ENCODE measurements at regions not wholly inside any gene's neighbourhood (a gene's known extent, or its start where the extent isn't known, plus 50 kb on each side); places are given as distances from the start of the nearest gene placed in this dataset.
A peak's percentile ranks its signal among the peaks of the same experiment; 100 is the strongest.

DNA sequence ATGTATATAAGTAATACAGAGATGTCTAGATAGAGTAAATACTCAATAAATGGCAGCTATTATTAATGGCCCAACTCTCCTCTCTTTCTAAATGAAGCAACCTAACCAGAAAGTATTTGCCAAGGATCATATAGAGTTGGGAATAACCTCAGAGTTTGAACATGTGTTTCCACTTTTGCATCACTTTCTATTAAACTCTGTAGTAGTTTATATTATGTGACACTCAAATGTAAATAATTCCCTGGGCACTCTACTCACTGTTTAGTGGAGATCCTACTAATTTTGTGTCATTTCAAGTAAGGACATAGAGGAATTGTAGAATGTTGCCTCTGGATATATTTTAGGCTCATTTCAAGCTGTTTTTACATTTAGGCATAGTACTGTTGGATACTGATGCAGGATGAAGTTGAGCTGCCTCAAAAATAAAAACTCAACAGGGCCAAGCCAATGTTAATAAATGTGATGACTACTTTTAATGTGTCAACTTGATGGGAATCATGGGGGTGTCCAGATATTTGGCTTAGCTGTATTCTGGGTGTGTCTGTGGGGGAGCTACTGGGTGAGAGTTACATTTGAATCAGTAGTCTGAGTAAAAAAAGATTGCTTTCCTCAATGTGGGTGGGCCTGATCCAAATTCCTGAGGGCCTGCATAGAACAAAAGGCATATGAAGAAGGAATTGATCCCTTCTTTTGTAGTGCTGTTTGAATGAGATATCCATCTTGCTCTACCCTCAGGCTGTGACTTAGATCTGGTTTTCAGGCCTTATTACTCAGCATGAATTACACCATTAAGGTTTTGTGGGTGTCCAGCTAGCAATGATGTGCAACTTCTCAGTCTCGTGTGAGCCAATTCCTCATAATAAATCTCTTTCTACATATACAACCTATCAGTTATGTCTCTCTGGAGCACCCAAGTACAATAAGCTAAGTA is 1368.2 kb downstream of the STIM2 start:
- peak; percentile 71 for DNase-seq (ENCODE audit: low read depth)
- TF ChIP-seq, protein P1, sequence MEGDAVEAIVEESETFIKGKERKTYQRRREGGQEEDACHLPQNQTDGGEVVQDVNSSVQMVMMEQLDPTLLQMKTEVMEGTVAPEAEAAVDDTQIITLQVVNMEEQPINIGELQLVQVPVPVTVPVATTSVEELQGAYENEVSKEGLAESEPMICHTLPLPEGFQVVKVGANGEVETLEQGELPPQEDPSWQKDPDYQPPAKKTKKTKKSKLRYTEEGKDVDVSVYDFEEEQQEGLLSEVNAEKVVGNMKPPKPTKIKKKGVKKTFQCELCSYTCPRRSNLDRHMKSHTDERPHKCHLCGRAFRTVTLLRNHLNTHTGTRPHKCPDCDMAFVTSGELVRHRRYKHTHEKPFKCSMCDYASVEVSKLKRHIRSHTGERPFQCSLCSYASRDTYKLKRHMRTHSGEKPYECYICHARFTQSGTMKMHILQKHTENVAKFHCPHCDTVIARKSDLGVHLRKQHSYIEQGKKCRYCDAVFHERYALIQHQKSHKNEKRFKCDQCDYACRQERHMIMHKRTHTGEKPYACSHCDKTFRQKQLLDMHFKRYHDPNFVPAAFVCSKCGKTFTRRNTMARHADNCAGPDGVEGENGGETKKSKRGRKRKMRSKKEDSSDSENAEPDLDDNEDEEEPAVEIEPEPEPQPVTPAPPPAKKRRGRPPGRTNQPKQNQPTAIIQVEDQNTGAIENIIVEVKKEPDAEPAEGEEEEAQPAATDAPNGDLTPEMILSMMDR (IDR thresholded peaks at IDR 0.05; ENCODE audit: insufficient read depth, low read length) = no peak
- no peak overlapping the region for H3K4me3 ChIP-seq (ENCODE audit: low read depth, low read length)

DNA sequence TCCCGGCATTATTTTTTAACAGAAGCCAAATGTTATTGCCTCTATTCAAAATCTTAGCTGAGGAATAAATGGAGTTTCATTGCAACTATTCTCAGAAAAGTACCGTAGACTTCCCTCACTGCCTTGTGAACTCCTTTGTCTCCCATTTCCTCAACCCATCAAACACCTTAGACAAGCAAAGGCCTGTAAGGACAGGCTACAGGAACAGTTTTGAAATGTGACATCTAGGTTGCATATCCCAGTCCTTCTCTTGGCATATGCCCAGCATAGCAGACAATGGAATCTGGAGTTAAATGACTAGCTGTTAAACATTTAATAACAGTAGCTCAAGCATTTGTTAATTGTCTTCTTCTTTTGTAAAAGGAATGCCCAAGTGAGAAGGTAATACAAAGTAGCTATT is 1371.7 kb downstream of the STIM2 start:
- DNase-seq (ENCODE audit: low read depth) = no peak
- TF ChIP-seq, protein P1 (IDR thresholded peaks at IDR 0.05; ENCODE audit: insufficient read depth, low read length) = no peak
- H3K4me3 ChIP-seq (ENCODE audit: low read depth, low read length) = no peak overlapping the region

DNA sequence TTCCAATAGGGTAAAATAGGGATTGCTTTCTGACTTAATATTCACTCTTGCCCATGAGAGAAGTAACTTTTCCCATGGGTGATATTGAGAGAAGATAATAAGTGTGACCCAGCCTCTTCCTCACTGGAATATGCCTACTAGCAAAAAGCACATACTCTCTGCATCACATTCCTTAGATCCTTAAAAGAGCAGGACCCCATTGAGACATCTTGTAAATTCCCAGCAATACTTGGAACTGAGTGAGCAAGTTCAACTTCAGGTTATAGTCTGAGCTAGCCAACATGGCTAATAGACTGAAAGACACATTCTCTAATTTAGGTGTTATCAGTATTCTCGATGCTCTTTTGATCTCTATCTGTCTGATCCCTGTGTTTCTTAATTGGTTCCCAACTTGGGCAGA is 1372.3 kb downstream of the STIM2 start:
- peak; percentile 21 for DNase-seq (ENCODE audit: low read depth)
- H3K4me3 ChIP-seq (ENCODE audit: low read depth, low read length) = no peak overlapping the region
- TF ChIP-seq, protein P1 (IDR thresholded peaks at IDR 0.05; ENCODE audit: insufficient read depth, low read length) = no peak

DNA sequence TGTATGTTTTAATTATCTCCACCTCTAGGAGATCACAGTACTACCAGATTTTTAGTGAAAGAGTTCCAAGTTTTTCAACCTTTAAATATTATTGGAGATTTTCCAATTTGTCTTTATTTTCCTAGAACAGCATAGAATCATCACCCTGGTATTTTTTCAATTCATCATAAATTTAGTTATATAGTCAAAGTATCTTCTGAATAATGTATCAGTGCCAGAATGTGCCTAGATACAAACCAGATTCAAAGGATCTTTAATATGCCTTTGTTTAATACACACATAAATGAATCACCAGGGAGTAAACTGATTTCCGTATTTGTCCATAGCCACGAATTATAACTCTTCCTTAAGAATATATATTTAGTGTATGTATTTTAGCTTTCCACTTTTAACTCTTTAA is 1373.1 kb downstream of the STIM2 start:
- DNase-seq (ENCODE audit: low read depth) = no peak
- TF ChIP-seq, protein P1 (IDR thresholded peaks at IDR 0.05; ENCODE audit: insufficient read depth, low read length) = no peak

DNA sequence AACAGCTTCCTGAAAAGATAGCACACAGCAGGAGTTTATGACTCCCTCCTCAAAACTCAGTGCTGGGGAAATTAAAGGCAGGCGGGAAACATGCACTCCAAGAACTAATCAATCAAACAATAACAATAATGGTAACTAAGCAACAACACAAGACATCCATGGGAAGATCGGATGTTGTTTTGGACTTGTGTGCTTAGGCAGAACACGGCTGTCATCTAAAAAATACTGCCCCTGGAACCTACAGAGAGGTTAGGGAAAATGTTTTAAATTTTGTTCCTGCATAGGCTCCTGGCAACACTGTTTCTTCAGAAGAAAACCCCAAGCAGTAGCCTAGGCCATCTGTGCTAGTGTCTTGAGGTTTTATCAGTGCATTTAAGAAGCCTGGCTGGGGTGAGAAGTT is 1378.2 kb downstream of the STIM2 start:
- TF ChIP-seq, protein P1 (IDR thresholded peaks at IDR 0.05; ENCODE audit: insufficient read depth, low read length) = no peak
- DNase-seq (ENCODE audit: low read depth) = no peak

More for the DNA sequence above, 1373.1 kb downstream of the STIM2 start:
- H3K4me3 ChIP-seq (ENCODE audit: low read depth, low read length) = no peak overlapping the region

DNA sequence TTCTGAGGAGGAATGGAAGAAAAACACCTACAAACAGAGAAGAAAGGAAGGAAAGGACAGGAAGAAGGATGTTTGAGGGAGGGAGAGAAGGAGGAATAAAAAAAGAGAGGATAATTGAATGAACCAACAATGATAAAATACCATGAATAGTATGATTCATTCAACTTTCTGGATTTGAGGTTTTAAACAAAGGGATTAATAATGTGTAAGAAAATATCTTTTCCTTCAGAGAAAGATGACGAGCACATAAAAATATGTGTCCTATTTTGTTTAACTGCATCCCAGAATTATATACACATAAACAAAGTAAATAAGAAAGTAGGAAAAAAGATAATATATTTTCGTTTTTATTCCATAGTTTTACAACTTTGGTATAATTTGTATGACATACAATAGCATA is 1380.4 kb downstream of the STIM2 start:
- TF ChIP-seq, protein P1 (IDR thresholded peaks at IDR 0.05; ENCODE audit: insufficient read depth, low read length) = no peak
- DNase-seq (ENCODE audit: low read depth) = no peak

More for the DNA sequence above, 1378.2 kb downstream of the STIM2 start:
- no peak overlapping the region for H3K4me3 ChIP-seq (ENCODE audit: low read depth, low read length)

More for the DNA sequence above, 1380.4 kb downstream of the STIM2 start:
- H3K4me3 ChIP-seq (ENCODE audit: low read depth, low read length) = no peak overlapping the region

All from fibroblast of the aortic adventitia (primary cell).